ENCODE measurements at regions not wholly inside any gene's neighbourhood (a gene's known extent, or its start where the extent isn't known, plus 50 kb on each side); places are given as distances from the start of the nearest gene placed in this dataset.

DNA sequence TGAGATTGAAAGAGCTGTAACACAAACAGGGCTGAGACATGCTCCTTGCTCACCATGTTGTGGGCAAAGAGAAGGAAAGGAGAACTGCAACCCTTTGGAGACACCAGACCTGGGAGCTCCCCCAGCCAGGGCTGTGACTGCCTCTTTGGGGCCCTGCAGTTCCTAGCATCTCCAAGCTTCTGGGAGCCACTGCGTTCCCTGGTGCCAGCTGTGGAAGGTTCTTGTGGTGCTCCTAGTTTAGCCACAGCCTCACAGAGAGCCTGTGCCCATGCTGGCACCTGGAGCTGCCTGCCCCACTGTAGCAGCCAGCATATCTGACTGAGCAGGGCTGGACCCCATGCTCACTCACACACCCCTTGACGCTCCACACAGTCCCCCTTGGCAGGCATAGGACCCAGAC is 141.7 kb downstream of the PDHA2 start (continued):
- TF ChIP-seq, protein P1, sequence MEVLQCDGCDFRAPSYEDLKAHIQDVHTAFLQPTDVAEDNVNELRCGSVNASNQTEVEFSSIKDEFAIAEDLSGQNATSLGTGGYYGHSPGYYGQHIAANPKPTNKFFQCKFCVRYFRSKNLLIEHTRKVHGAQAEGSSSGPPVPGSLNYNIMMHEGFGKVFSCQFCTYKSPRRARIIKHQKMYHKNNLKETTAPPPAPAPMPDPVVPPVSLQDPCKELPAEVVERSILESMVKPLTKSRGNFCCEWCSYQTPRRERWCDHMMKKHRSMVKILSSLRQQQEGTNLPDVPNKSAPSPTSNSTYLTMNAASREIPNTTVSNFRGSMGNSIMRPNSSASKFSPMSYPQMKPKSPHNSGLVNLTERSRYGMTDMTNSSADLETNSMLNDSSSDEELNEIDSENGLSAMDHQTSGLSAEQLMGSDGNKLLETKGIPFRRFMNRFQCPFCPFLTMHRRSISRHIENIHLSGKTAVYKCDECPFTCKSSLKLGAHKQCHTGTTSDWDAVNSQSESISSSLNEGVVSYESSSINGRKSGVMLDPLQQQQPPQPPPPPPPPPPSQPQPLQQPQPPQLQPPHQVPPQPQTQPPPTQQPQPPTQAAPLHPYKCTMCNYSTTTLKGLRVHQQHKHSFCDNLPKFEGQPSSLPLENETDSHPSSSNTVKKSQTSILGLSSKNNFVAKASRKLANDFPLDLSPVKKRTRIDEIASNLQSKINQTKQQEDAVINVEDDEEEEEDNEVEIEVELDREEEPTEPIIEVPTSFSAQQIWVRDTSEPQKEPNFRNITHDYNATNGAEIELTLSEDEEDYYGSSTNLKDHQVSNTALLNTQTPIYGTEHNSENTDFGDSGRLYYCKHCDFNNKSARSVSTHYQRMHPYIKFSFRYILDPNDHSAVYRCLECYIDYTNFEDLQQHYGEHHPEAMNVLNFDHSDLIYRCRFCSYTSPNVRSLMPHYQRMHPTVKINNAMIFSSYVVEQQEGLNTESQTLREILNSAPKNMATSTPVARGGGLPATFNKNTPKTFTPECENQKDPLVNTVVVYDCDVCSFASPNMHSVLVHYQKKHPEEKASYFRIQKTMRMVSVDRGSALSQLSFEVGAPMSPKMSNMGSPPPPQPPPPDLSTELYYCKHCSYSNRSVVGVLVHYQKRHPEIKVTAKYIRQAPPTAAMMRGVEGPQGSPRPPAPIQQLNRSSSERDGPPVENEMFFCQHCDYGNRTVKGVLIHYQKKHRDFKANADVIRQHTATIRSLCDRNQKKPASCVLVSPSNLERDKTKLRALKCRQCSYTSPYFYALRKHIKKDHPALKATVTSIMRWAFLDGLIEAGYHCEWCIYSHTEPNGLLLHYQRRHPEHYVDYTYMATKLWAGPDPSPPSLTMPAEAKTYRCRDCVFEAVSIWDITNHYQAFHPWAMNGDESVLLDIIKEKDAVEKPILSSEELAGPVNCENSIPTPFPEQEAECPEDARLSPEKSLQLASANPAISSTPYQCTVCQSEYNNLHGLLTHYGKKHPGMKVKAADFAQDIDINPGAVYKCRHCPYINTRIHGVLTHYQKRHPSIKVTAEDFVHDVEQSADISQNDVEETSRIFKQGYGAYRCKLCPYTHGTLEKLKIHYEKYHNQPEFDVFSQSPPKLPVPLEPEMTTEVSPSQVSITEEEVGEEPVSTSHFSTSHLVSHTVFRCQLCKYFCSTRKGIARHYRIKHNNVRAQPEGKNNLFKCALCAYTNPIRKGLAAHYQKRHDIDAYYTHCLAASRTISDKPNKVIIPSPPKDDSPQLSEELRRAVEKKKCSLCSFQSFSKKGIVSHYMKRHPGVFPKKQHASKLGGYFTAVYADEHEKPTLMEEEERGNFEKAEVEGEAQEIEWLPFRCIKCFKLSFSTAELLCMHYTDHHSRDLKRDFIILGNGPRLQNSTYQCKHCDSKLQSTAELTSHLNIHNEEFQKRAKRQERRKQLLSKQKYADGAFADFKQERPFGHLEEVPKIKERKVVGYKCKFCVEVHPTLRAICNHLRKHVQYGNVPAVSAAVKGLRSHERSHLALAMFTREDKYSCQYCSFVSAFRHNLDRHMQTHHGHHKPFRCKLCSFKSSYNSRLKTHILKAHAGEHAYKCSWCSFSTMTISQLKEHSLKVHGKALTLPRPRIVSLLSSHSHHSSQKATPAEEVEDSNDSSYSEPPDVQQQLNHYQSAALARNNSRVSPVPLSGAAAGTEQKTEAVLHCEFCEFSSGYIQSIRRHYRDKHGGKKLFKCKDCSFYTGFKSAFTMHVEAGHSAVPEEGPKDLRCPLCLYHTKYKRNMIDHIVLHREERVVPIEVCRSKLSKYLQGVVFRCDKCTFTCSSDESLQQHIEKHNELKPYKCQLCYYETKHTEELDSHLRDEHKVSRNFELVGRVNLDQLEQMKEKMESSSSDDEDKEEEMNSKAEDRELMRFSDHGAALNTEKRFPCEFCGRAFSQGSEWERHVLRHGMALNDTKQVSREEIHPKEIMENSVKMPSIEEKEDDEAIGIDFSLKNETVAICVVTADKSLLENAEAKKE (CRISPR knock-in tag; IDR thresholded peaks at IDR 0.05) = no peak
- TF ChIP-seq ZNF331 (CRISPR knock-in tag; IDR thresholded peaks at IDR 0.05; ENCODE audit: low read depth) (no peak), JUNB (IDR thresholded peaks at IDR 0.05; ENCODE audit: unreplicated experiment) (no peak), STAT1 (IDR thresholded peaks at IDR 0.05; ENCODE audit: unreplicated experiment) (no peak), NANOG (IDR thresholded peaks at IDR 0.05; ENCODE audit: borderline replicate concordance) (no peak), ZNF114 (CRISPR knock-in tag; IDR thresholded peaks at IDR 0.05) (no peak), POLR2AphosphoS5 (IDR thresholded peaks at IDR 0.05; ENCODE audit: low read depth) (no peak), EZH2 (IDR thresholded peaks at IDR 0.05; ENCODE audit: low read depth, unreplicated experiment) (no peak)
- TF ChIP-seq, protein P2, sequence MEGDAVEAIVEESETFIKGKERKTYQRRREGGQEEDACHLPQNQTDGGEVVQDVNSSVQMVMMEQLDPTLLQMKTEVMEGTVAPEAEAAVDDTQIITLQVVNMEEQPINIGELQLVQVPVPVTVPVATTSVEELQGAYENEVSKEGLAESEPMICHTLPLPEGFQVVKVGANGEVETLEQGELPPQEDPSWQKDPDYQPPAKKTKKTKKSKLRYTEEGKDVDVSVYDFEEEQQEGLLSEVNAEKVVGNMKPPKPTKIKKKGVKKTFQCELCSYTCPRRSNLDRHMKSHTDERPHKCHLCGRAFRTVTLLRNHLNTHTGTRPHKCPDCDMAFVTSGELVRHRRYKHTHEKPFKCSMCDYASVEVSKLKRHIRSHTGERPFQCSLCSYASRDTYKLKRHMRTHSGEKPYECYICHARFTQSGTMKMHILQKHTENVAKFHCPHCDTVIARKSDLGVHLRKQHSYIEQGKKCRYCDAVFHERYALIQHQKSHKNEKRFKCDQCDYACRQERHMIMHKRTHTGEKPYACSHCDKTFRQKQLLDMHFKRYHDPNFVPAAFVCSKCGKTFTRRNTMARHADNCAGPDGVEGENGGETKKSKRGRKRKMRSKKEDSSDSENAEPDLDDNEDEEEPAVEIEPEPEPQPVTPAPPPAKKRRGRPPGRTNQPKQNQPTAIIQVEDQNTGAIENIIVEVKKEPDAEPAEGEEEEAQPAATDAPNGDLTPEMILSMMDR (conservative IDR thresholded peaks at IDR 0.05; ENCODE audit: low read depth in 2 of 2) = no peak
- TF ChIP-seq, protein P3, sequence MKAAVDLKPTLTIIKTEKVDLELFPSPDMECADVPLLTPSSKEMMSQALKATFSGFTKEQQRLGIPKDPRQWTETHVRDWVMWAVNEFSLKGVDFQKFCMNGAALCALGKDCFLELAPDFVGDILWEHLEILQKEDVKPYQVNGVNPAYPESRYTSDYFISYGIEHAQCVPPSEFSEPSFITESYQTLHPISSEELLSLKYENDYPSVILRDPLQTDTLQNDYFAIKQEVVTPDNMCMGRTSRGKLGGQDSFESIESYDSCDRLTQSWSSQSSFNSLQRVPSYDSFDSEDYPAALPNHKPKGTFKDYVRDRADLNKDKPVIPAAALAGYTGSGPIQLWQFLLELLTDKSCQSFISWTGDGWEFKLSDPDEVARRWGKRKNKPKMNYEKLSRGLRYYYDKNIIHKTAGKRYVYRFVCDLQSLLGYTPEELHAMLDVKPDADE (IDR thresholded peaks at IDR 0.05) = no peak

Measured in GM23338 (cell line).